ENCODE measurements at regions not wholly inside any gene's neighbourhood (a gene's known extent, or its start where the extent isn't known, plus 50 kb on each side); places are given as distances from the start of the nearest gene placed in this dataset.

- TF ChIP-seq EP300 (IDR thresholded peaks at IDR 0.05) (no peak), POLR2A (IDR thresholded peaks at IDR 0.05) (no peak), POLR2AphosphoS5 (IDR thresholded peaks at IDR 0.05) (no peak)
- TF ChIP-seq, protein P1, sequence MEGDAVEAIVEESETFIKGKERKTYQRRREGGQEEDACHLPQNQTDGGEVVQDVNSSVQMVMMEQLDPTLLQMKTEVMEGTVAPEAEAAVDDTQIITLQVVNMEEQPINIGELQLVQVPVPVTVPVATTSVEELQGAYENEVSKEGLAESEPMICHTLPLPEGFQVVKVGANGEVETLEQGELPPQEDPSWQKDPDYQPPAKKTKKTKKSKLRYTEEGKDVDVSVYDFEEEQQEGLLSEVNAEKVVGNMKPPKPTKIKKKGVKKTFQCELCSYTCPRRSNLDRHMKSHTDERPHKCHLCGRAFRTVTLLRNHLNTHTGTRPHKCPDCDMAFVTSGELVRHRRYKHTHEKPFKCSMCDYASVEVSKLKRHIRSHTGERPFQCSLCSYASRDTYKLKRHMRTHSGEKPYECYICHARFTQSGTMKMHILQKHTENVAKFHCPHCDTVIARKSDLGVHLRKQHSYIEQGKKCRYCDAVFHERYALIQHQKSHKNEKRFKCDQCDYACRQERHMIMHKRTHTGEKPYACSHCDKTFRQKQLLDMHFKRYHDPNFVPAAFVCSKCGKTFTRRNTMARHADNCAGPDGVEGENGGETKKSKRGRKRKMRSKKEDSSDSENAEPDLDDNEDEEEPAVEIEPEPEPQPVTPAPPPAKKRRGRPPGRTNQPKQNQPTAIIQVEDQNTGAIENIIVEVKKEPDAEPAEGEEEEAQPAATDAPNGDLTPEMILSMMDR (IDR thresholded peaks at IDR 0.05): no peak
These were observed 85.4 kb upstream of the MAP4K3 start for GRCh38 chr2:39522518-39522877.
